ENCODE measurements at regions not wholly inside any gene's neighbourhood (a gene's known extent, or its start where the extent isn't known, plus 50 kb on each side); places are given as distances from the start of the nearest gene placed in this dataset.

- intact Hi-C loops (cut with micrococcal nuclease): no loop called here
- Mint-ChIP-seq H3K27ac (no peak overlapping the region), H3K4me1 (ENCODE audit: low read depth) (no peaks in the 10 kb centered on the region), H3K9me3 (peaks cover 8% of the 10 kb centered on the region), H3K27me3 (no peaks in the 10 kb centered on the region), H3K4me3 (no peak overlapping the region), H3K36me3 (ENCODE audit: low read depth) (no peaks in the 10 kb centered on the region)
- ATAC-seq (no peak), DNase-seq (no peak)
- ChIA-PET POLR2A (no interaction called here), CTCF (no interaction called here)
- no peak for TF ChIP-seq CTCF (IDR thresholded peaks at IDR 0.05)
These were observed 1518.7 kb upstream of the CDH9 start for GRCh38 chr5:28557114-28557513.

DNA sequence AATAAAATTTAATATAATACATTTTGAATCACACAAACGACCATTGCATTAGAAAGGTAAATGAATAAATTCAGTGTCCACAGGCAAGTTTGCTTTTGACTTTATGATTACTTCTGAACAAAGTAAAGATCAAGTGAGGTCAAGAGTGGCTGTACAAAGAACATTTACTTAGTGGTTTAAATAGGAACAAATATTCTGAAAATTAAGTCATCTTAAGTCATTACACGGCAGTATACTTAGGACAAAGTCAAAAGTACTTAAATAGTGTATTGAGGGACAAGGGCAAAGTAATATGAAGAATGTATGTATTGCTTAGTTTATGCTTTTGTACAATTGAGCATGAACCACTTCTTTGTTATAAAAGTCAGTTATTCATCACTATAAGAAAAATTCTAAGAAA lies 1511.2 kb upstream of the CDH9 start:
- POLR2A ChIA-PET: no interaction called here
- CTCF ChIA-PET: no interaction called here
- Mint-ChIP-seq H3K4me1 (ENCODE audit: low read depth) (no peaks in the 10 kb centered on the region), H3K4me3 (no peak overlapping the region), H3K27ac (no peak overlapping the region), H3K27me3 (no peaks in the 10 kb centered on the region), H3K9me3 (peaks cover 11% of the 10 kb centered on the region), H3K36me3 (ENCODE audit: low read depth) (no peaks in the 10 kb centered on the region)
- ATAC-seq (no peak), DNase-seq (no peak)
- no peak for TF ChIP-seq CTCF (IDR thresholded peaks at IDR 0.05)
- intact Hi-C loops (cut with micrococcal nuclease): no loop called here

- Mint-ChIP-seq H3K36me3 (ENCODE audit: low read depth) (no peaks in the 10 kb centered on the region), H3K4me1 (ENCODE audit: low read depth) (no peaks in the 10 kb centered on the region), H3K27ac (no peak overlapping the region), H3K27me3 (no peaks in the 10 kb centered on the region), H3K9me3 (peaks cover 9% of the 10 kb centered on the region), H3K4me3 (no peak overlapping the region)
- intact Hi-C loops (cut with micrococcal nuclease): no loop called here
- no peak for TF ChIP-seq CTCF (IDR thresholded peaks at IDR 0.05)
- ATAC-seq (no peak), DNase-seq (no peak)
- POLR2A ChIA-PET: no interaction called here
- CTCF ChIA-PET: no interaction called here
These were observed 1510.5 kb upstream of the CDH9 start for GRCh38 chr5:28548856-28549255.

- ChIA-PET POLR2A (no interaction called here), CTCF (no interaction called here)
- Mint-ChIP-seq H3K4me3 (no peak overlapping the region), H3K27ac (no peak overlapping the region), H3K36me3 (ENCODE audit: low read depth) (no peaks in the 10 kb centered on the region), H3K27me3 (no peaks in the 10 kb centered on the region), H3K9me3 (peaks cover 3% of the 10 kb centered on the region), H3K4me1 (ENCODE audit: low read depth) (no peaks in the 10 kb centered on the region)
- no peak for DNase-seq
- intact Hi-C loops (cut with micrococcal nuclease): no loop called here
- no peak for TF ChIP-seq CTCF (IDR thresholded peaks at IDR 0.05)
- no peak for ATAC-seq
These were observed 1506.1 kb upstream of the CDH9 start for GRCh38 chr5:28544501-28544900.

DNA sequence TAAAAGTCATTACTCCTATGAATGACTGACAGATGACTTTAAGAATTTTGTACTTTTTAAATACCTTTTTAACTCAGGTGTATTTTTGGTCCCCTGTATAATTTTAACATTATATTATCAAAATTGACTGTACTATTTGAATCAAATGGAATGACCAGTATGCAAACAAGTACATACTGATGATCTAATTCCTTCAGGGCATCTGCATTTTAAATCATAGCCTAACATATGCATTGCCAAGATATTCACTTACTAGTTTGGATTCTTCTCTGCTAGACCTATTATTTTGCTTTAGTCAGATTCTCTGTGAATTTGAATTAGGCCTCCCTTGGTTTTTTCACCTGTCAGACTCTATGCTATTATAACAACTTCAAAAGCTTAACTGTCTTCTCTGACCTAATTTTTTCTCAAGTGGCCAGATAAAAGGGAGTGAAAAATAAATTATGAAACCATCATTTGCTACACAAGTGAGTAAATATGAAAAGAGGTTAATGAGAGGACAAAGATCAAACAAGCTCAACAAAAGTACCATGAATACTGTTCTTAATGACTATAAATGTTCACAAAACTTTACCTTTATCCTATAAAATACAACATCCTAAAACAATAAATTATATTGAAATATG lies 1505.2 kb upstream of the CDH9 start:
- no peak overlapping the region for H3K4me3 Mint-ChIP-seq
- peaks cover 6% of the 10 kb centered on the region for H3K9me3 Mint-ChIP-seq
- POLR2A ChIA-PET: no interaction called here
- H3K27ac Mint-ChIP-seq: no peak overlapping the region
- no peak for TF ChIP-seq CTCF (IDR thresholded peaks at IDR 0.05)
- CTCF ChIA-PET: no interaction called here
- intact Hi-C loops (cut with micrococcal nuclease): no loop called here
- H3K36me3 Mint-ChIP-seq (ENCODE audit: low read depth): no peaks in the 10 kb centered on the region
- ATAC-seq: no peak
- DNase-seq: no peak
- H3K4me1 Mint-ChIP-seq (ENCODE audit: low read depth): no peaks in the 10 kb centered on the region
- no peaks in the 10 kb centered on the region for H3K27me3 Mint-ChIP-seq
